GM19468 (cell line): ENCODE measurements at regions not wholly inside any gene's neighbourhood (a gene's known extent, or its start where the extent isn't known, plus 50 kb on each side); places are given as distances from the start of the nearest gene placed in this dataset.
"Not testable (repeated sequence)": the region's sequence is repeated elsewhere in the genome, so short reads cannot be mapped to it uniquely, and the experiment has no call there.

Source experiments
- ATAC-seq: cut with Tn5 transposase; IDR thresholded peaks from one replicate; pipeline ENCODE4 v1.9.1; 2021; ENCODE audit warnings: mild to moderate bottlenecking, moderate library complexity, moderate number of reproducible peaks; ENCODE audit not compliant: unreplicated experiment; ENCODE audit errors: extremely low read depth

GRCh38 chr6:15017803-15018202 is 228.1 kb upstream of the JARID2 start:
- no peak for ATAC-seq

- ATAC-seq, result no peak
Measured at GRCh38 chr6:15020119-15020770, 225.6 kb upstream of the JARID2 start.

- no peak for ATAC-seq
Measured at GRCh38 chr6:15021074-15021473, 224.8 kb upstream of the JARID2 start.

GRCh38 chr6:15023018-15023417 is 222.9 kb upstream of the JARID2 start:
- not testable (repeated sequence) for ATAC-seq

GRCh38 chr6:15023448-15023847 is 222.4 kb upstream of the JARID2 start:
- ATAC-seq, result peak; percentile 63

DNA sequence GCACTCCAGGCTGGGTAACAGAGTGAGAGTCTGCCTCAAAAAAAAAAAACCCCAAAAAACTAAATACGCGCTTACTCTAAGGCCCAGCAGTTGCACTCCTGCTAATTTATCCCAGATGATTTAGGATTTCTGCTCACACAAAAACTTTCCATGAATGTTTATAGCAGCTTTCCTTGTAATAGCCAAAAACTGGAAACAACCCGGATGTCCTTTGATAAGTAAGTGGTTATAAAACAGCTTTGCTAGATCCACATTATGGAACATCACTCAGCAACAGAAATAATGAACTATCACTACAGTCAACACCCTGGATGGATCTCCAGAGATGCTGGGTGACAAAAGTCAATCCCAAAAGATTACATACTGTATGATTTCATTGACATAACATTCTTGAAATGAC is 220.4 kb upstream of the JARID2 start:
- ATAC-seq, result no peak

DNA sequence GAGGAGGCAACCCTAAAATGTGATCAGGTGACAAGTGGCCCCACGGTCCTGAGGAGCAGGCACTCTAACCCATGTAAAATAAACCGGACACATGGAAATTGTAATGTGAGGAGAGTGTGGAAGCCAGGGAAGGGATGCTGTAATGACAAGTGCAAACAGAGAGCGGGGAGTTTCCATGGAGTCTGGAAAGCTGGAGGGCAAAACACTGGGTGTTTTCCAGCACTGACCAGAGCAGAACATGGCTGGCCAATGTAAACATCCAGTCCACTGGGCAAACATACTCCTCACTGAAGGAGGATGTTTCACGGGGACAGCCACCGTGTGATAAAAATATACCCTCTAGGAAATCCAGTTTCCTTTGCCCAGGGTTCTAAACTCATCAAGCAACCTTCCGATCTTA is 219.0 kb upstream of the JARID2 start:
- ATAC-seq, result no peak

- no peak for ATAC-seq
Measured at GRCh38 chr6:15027472-15027871, 218.4 kb upstream of the JARID2 start.

- no peak for ATAC-seq
Measured at GRCh38 chr6:15032015-15032414, 213.9 kb upstream of the JARID2 start.

DNA sequence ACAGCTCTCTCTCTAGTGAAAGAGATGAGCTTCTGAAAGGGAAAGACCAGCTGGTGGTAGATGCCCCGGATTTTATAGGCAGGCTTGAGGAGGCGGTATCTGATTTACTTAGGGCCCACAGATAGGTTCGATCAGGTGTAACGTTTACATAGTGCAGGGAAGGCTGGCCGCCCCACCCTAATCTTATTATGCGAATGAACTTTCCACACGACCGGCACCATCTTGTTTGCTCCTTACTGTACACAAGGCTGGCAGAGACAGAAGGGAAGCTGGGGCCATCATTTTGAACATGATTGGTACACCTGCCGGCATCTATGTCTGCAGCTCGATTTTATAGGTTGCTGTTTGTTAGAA is 212.0 kb upstream of the JARID2 start:
- no peak for ATAC-seq

GRCh38 chr6:15036690-15037245 is 209.1 kb upstream of the JARID2 start:
- no peak for ATAC-seq

DNA sequence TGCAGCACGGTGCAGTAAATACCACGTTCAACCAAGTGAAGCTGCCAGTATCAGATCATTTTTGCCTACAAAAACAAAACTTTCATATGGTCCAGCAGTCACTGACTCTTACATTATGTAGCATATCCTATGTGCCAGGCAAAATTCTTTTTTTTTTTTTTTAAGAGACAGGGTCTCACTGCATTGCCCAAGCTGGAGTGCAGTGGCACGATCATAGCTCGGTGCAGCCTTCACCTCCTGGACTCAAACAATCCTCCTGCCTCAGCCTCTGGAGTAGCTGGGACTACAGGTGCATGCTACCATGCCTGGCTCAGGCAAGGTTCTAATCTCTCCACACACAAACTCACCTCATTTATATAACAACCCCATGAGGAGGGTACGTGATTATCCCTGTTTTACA is 208.6 kb upstream of the JARID2 start:
- no peak for ATAC-seq

DNA sequence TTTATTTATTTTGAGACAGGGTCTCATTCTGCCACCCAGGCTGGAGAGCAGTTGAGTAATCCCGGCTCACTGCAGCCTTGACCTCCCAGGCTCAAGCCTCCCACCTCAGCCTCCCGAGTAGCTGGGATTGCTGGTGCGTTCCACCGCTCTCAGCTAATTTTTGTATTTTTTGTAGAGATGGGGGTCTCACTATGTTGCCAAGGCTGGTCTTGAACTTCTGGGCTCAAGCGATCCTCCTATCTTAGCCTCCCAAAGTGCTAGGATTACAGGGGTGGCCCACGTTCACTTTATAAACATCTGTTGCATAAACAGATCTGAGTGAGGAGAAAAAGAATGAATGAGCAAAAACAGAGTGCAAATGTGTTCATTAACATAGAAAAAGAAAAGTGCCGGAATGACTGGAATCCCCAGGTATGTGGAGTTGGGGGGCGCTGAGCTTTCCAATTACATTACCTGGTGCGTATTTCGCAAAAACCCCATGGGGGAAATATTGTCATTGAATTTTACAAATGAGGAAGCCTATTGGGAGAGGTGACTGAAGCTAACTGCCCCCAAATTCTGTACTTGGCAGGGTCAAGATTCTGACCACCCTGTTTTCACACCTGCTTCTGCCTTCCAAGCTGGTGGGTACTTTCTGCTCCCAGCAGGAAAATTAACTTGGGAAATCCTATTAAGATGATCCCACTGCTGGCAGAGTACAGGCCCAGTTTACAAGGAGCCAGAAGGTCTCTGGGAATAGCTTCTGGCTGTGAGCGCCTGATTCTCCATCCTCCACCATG is 207.7 kb upstream of the JARID2 start:
- no peak for ATAC-seq

DNA sequence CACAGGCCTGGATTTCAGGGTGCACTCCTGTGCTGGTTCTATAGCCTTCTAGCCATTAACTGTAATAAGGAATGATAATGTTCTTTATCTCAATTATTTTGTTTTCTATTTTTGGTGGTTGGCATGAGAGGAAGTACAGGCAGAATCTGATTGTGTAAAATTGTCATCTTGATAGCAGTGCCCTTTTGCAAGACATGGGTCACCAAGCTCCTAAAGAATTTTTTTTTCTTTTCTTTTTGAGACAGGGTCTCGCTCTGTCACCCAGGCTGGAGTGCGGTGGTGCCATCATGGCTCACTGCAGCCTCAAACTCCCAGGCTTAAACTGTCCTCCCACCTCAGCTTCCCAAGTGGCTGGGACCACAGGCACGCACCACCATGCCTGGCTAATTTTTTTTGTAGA is 206.7 kb upstream of the JARID2 start:
- ATAC-seq, result no peak

DNA sequence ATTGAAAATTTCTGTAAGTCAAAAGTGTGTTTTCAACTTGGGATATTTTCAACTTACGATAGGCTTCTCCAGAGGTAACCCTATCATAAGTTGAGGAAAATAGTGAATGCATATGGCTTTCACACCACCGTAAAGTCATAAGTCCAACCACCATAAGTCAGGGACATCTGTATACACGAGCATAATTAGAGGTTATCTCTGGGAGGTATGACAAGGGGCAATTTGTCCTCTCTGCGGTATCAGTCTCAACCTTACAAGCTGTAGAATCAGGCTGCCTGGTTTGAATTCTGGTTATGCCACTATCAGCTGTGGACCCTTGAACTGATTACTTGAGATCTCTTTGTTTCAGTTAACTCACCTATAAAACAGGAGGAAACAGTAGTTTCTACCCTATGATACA is 202.9 kb upstream of the JARID2 start:
- no peak for ATAC-seq

DNA sequence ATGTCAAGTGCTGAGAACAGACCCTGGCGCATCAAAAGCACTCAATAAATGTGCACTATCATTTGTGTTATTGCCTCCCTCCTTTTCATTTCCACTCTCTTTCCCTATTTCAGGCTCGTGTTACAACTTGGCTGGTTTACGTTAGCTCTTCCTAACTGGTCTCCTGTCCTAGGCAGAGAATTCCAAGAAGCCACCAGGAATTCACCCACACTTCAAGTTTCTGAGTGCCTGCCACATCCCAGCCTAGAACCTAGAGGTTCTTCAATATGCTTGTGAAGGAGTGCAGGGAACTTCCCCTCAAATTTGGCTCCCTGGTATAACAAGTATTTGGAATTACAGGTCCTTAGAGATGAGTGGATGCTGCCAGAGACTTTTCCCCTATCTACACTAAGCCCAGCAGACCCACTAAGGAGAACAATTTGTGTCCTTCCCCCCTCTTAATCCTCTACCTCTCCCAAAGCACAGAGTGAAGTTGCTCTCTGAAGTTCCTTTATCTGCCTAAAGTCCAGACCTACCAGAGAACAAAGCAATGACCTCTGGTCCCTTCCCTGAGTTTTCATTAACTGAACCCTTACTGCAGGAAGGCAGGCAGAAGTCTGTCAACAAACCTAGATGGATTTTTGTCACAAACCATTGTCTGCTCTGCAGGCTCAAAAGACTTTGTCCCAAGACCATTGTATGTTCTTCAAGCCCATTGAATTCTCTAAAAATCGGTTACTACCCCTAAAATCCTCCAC is 201.6 kb upstream of the JARID2 start:
- ATAC-seq, result no peak

GRCh38 chr6:15044948-15045347 is 200.9 kb upstream of the JARID2 start:
- ATAC-seq, result no peak

DNA sequence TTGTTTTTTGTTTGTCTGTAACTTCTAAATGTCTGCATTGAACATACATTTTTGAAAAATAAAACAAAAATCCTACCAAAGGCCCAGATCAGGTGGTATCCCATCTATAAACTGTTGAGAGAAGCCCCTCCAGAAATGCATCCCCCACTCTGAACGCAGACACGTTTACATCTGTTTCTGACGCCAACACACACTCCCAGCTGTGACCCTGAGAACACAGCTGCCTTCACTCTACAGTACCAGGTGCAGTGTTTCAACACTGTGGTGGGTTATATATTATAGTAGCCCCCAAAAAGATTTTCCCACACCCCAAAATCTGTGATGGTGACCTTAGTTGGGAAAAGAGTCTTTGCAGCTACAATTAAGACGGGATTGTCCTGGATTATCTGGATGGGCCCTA is 199.1 kb upstream of the JARID2 start:
- ATAC-seq, result no peak

- ATAC-seq, result no peak
Measured at GRCh38 chr6:15048367-15048766, 197.5 kb upstream of the JARID2 start.

DNA sequence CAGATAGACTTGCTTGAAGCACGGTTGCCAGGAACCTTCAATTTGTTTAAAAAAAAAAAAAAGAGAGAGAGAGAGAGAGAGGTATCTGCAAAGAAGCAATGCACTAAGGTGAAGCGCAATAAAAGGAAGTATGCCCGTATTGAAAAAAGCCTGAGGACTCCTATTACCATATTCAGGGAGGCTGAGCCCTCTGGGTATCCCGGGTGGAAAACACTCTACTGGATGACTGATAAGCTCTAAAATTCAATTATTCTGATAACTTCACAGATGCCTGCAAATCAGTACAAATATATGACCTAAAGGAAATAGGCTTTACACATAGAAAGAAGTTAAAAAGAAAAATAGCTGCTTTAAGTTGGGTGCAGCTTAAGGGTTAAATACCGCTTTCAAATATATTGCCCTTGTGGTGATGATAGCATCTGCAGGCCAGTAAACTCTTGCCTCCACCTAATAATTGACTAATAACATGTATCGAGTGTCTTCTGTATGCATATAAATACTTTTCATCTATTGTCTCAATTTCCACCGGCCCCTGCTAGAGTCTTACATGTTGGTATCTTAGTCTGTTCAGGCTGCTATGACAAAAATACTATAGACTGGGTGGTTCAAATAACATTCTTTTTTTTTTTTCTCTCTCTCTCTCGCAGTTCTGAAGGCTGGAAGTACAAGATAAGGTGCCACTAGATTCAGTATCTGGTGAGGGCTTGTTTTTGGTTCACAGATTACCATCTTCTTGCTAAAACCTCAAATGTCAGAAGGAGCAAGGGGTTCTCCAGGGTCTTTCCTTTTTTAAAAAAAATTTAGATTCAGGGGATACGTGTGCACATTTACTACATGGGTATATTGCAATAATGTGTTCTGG is 187.4 kb upstream of the JARID2 start:
- ATAC-seq, result no peak
